Astrocyte of the spinal cord (primary cell): ENCODE measurements at regions not wholly inside any gene's neighbourhood (a gene's known extent, or its start where the extent isn't known, plus 50 kb on each side); places are given as distances from the start of the nearest gene placed in this dataset.

ENCODE experiments used
- DNase-seq: peaks from one replicate; pipeline ENCODE4 v3.0.0; 2011; ENCODE audit warnings: low read depth, low spot score
- H3K4me3 ChIP-seq: 2 replicates; pipeline ENCODE4 v1.5.1; 2011; ENCODE audit warnings: low read depth, mild to moderate bottlenecking, low read length, moderate library complexity
- CTCF ChIP-seq: IDR thresholded peaks from 2 replicates; pipeline ENCODE4 v1.5.1; 2012; ENCODE audit warnings: low read depth, mild to moderate bottlenecking, low read length, inconsistent platforms
- in situ Hi-C: cut with HindIII; loops from 2 replicates; pipeline ENCODE4 v1.10.0; 2017; ENCODE audit warnings: low sequenced_read_pairs

GRCh38 chr4:131046821-131047220 lies 1950.9 kb downstream of the C4orf33 start:
- no peak overlapping the region for H3K4me3 ChIP-seq
- TF ChIP-seq CTCF: no peak
- no peak for DNase-seq
- in situ Hi-C loops: no loop called here

- H3K4me3 ChIP-seq: no peak overlapping the region
- TF ChIP-seq CTCF: no peak
- in situ Hi-C loops: no loop called here
- DNase-seq: no peak
Observed at GRCh38 chr4:131052646-131053045, 1956.7 kb downstream of the C4orf33 start.

GRCh38 chr4:131054489-131055019 lies 1958.6 kb downstream of the C4orf33 start:
- in situ Hi-C loops: no loop called here
- no peak for TF ChIP-seq CTCF
- H3K4me3 ChIP-seq: no peak overlapping the region
- DNase-seq: no peak

GRCh38 chr4:131061734-131062133 lies 1965.8 kb downstream of the C4orf33 start:
- DNase-seq: no peak
- no peak for TF ChIP-seq CTCF
- in situ Hi-C loops: no loop called here
- no peak overlapping the region for H3K4me3 ChIP-seq

- in situ Hi-C loops: no loop called here
- no peak for TF ChIP-seq CTCF
- no peak overlapping the region for H3K4me3 ChIP-seq
- no peak for DNase-seq
Observed at GRCh38 chr4:131063878-131064277, 1967.9 kb downstream of the C4orf33 start.

GRCh38 chr4:131081069-131081468 lies 1985.1 kb downstream of the C4orf33 start:
- no peak for TF ChIP-seq CTCF
- no peak for DNase-seq
- no peak overlapping the region for H3K4me3 ChIP-seq
- in situ Hi-C loops: no loop called here

GRCh38 chr4:131084997-131085396 lies 1989.0 kb downstream of the C4orf33 start:
- in situ Hi-C loops: no loop called here
- TF ChIP-seq CTCF: no peak
- DNase-seq: no peak
- no peak overlapping the region for H3K4me3 ChIP-seq
